Left renal cortex interstitium (tissue), 4 donors: ENCODE measurements at regions not wholly inside any gene's neighbourhood (a gene's known extent, or its start where the extent isn't known, plus 50 kb on each side); places are given as distances from the start of the nearest gene placed in this dataset.
"Not testable (repeated sequence)": the region's sequence is repeated elsewhere in the genome, so short reads cannot be mapped to it uniquely, and the experiment has no call there.

Experiments used
- DNase-seq, 4 donors: peaks; one replicate each; pipeline ENCODE4 v3.0.0-alpha.2; 2013; ENCODE audit warnings: low read depth in 4 of 4, low spot score in 2 of 4, missing footprints in 1 of 4

DNA sequence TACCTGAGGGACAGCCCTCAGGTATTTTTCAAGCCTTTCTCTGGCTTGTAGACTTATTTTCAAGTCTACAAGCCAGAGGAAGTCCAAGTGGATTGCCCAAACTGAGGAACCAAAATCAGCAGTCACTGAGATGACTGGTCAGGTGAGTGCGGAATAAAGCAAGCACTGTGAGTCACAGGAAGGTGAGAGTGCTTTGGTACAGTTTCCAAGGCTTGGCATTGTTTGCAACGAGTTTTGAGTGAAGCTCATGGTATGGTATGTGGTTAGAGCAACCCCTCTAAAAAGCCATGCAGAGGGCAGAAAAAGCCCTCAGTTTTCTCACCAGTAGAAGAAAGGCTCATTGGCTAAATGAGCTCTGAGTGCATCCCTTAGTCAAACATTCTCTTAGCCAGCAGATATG, 112.8 kb upstream of the EOLA2 start:
- no peak for DNase-seq

DNA sequence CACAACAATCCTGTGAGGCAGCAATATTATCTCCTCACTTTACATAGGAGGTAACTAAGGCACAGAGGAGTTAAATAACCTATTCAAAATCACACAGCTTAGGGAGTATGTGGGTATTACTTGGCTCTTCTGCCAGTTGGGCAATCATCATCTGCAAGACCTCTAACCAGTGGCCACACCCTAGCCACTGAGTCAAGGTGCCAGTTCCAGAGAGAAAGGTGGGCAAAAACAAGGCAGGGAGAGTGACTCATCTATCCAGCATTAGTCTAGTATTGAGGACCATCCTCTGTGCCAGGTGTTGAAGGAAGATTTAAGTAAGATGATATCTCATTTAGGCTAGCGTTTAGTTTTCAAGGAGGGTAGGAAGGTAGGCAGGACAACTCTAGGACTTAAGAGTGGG, 113.9 kb upstream of the EOLA2 start:
- no peak for DNase-seq

DNA sequence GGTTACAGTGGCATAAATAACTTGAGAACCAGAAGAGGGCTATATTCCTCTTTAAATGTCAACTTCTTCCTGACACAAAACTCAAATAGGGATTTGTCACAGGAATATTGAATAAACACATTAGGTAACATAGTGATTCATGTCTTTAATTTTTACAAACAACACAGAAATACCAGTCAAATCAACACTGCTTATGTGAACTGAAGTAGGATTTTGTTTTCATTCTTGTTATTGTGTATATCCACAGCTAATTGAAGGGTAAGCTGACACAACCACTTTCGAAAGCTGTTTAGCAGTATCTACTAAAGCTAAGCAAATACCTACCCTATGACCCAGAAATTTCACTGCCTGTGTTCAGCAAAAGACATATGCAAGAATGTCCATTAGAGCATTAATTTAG, 120.4 kb upstream of the EOLA2 start:
- DNase-seq, result no peak

DNA sequence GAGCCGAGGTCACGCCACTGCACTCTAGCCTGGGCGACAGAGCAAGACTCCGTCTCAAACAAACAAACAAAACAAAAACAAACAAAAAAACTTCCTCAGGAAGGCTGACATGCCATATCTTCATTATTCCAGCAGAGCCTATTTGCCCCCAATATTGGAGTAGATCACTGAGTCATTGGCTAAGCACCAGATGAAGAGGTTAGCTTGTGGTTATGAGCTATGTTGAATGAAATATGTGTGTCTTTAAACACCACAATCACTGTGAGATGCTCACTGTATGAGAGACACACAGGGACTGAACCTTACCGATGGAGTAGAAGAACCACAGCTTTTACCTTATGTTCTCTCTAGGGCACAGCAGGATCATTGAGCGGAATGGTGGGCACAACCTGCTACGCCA, 122.1 kb upstream of the EOLA2 start:
- no peak for DNase-seq

DNA sequence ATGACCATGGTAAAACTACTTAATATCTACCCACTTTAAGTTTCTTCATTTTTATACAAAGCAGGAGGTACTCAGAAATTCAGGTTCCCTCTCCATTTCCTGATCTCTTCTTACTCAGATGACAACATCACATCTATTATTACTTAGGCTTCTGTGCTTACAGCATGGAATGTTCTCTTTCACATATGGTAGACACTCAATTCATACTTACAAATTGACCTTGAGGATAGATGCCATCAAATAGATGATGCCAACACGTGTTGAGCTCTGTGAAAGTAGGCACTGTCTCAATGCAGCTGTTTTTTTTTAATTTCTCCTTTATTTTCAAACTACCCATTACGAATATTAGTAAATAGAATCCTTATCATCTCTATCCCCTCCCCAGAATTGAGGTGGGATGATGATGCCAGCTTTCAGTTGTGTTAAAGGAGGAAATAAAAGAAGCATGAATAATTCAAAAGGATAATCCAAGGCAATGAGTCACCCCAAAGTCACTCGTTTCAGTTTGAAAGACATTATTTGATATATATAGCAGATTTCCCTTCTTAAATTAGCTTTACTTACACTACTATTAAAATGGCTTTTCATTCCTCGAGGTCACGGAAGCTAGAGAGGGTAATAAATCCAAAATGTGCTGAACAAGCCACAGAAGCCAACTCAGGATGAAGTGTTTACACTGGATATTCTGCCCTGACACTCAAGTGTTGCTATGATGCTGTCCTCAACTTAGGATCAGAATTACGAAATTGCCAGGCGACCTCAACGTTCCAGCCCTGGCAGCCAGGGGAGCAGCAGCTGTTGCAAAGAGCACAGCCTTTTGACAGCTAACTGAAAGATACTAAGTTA, 124.2 kb upstream of the EOLA2 start:
- no peak for DNase-seq

DNA sequence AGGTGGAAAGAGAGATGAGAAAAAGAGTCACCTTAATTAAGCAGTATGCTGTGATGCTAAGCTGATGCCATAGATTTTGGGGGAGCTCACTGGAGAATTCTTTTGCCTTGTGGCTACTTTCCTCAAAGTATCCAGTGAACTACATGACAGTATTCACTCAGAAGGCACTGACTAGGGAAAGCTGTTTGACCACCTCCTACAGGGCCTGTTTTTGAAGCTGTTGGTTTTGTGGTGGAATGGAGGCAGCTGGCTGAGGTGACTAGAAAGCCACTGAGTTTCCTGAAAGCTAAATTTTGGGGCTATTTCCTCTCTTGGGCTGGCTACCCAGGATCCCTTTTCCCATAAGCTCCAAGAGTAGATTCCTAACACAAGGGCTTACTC, 124.8 kb upstream of the EOLA2 start:
- no peak for DNase-seq

DNA sequence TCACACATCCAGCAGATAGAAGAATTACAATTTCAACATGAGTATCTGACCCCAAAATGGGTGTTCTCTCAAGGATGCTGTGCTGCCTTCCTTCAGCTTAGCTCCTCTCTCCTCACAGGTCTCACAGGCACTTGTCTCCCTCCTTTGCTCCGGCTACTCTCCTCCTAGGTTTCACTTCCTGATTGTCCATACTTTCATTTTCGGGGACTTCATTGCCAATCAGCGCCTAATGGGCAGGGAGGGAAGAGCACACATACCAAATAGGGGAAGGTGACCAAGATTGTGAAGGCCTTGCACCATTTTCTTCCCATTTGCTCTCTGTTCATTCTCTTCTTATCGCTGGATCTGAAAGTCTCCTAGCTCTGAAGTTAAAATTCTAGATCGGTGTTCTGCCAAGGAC, 125.4 kb upstream of the EOLA2 start:
- no peak for DNase-seq

DNA sequence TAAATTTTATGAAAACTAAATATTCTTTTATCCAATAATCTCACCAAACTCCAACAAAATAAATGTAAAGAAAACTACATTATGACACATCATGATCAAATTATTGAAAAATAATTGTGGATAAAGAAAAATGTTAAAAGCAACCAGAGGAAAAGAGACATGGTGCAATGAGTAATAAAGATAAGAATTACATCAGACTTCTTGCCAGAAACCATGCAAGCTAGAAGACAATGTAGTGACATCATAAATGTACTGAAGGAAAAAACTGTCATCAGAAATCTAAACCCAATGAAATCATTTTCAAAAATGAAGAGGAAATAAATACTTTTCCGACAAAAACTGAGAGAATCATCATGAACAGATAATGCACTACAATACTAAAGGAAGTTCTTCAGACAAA, 135.9 kb upstream of the EOLA2 start:
- DNase-seq, result no peak

DNA sequence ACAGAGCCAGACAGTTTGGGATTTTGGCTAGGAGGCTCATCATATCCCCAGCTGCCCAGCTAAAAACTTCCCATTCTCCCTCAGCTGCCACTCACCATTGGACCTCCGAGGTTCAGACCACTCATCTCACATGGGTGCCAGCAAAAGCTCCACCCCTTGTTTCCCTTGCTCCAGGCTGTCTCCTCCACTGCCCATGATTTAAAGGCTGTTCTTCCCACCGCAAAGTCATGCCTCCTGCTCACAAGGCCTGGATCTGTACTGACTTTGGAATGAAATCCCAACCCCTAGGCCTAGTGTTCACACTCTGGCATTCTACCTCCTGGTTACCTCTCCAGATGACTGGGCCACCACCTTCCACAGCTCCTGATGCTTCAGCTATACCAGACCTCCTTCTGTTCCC, 142.2 kb upstream of the EOLA2 start:
- DNase-seq, result no peak

DNA sequence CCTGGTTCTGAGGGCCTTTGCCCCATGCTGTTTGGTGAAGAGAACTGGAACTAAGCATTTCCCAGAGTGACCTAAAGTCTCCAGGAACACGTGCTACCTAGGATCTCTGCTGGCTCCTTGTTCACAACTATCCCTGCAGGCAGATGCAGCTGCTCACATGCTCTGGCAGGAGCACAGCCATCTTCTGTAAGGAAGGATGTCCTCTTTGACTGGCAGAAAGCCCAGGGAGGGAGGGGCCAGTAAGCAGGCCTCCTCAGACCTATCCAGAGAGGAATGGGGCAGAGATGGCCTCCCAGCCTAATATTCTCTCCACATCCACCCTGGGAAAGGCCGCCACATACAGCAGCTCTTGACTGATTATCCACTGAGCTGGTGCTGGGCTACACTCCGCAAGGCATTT, 142.8 kb upstream of the EOLA2 start:
- no peak for DNase-seq

DNA sequence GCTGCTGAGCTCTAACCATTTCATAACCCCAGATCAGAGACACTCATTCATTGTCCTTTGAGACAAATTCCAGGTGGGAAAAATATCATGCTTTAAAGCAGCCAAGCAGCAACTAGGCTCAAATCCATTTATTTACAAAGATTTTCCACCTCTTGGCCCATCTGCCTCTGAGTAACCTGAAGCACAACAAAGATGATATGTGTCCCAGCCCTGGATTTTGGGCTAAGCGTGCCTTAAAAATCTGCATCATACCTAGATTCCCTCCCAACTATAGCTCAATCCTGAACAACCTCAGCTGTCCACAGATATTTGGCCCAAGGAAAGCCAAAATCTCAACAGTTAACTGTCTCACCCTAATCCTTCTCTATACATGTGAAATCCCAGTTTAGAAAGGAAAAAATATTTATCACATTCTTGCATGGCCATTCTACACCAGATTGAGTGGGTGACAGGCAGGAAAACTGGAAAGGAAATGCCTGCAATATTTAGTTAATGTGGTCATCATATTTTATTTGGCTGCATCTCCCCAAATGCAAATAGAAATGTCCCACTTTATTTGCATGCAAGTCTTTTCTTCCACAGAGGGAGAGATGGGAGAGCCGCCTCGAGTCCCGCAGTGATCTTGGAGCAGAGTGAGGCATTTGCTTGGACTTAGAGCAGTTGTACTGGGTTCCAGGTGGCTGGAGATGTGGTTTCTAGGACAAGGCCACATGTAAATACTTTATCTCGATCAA, 146.4 kb upstream of the EOLA2 start:
- peak in 2 of 4 donors; percentile 4 to 8 for DNase-seq

DNA sequence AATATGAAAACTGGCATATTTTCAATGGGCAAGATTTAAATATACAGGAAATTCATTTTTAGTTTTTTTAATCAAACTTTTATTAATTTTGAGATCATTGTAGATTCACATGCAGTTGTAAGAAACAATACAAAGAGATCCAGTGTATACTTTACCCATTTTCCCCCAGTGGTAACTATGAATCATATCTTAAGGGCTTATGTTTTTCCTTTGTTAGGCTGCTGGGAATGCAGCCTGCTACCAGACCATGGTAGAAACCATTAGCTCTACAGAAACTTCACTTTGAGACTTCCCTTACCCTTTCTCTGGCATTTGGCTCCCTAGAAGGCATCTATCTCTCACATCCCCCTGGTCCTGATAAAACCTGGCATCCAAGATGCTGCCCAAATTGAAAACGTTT, 147.6 kb upstream of the EOLA2 start:
- DNase-seq, result no peak

DNA sequence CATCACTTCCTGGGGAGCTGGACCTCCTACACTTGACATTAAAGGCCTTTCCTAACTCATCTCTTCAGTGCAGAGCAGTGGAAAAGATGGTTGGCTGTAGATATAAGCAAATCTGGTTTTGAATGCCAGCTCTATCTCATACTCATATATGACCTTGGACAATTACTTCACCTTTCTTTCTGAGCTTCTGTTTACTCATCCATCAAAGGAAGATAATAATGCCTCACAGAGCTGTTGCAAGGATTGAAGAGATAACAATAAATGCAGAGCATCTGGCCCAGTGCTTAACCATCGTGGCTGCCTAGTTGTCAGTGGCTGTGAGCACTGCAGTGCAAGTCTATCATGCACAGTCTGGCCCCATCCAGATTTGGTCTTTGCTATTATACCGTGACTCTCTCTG, 148.1 kb upstream of the EOLA2 start:
- no peak for DNase-seq

DNA sequence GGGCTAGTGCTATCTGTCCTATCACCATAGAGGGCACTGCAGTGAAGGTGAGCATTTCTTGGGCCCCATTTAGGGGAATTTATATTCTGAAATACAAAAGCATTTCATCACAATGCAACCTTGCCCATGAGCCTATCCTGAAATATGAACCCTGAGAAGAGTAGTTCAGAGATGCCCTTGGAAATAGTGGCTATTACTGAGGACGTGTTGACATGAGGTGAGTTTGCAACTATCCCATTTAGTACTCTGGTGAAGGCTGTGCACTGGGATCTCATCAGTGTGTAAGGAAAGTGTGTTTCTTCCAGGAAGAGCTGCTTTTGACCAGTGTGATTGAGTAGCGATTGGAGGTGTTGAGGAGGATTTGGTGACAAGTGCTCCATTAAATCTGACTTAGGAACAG, 149.3 kb upstream of the EOLA2 start:
- DNase-seq, result no peak

DNA sequence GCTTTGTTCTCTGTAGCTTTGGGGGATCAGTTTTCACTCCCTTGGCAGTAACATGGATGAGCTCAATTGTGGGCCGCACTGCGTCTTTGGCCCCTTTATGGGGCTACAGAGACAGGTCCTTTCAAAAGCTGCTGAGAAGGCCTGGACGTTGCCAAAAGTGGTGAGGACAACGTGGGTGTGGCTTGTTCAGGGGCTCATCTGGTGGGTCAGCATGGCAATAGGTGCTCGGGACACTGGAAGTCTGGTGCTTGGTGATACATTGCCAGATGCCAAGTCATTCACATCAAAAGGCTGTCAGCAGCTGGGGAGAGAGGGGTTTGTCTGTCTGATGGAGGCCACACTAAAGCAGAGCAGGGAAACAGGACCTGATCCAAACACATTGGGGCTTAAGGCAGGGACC, 149.8 kb upstream of the EOLA2 start:
- no peak for DNase-seq

DNA sequence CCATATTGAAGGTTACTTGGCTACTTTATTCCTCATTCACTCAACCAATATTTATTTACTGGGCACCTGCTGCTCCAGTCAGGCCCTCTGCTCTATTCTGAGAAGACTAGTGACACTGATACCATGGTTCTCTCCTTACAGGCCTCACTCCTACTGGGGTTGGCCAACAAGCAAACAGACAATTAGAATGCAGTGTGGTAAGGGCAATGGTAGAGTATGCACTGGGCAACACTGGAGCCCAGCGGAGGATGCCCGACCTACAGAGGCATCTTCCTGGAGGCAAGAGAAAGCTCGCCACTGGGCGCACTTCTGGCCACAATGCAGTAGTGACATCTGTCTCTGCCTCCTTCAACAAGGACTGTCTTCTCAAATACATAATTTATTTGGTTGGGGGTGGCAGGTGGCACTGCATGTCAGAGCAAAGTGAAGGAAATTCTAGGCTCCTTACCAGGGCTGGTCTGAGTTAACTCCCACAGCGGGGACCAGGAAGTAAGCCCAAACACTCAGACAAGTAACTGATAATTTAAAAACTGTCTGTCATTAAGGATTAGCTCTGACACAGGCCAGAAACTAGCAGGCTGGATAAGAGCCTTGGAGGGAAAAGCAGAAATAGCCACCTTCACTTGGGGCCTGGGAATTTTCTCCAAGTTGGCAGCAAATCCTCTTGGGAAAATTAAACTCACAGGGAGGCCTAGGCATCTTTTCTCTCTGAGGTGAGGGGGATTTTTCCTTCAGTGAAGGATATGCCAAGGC, 150.7 kb upstream of the EOLA2 start:
- no peak for DNase-seq

DNA sequence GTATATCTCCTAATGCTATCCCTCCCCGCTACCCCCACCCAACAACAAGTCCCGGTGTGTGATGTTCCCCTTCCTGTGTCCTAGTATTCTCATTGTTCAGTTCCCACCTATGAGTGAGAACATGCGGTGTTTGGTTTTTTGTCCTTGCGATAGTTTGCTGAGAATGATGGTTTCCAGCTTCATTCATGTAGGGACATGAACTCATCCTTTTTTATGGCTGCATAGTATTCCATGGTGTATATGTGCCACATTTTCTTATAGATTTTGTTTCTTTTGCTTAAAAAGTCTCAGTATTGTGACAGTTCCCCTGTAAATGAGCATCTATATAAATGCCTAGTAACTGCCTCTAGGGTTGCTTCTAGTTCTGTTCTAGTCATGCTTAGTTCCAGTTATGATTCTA, 153.0 kb upstream of the EOLA2 start:
- DNase-seq, result not testable (repeated sequence)

DNA sequence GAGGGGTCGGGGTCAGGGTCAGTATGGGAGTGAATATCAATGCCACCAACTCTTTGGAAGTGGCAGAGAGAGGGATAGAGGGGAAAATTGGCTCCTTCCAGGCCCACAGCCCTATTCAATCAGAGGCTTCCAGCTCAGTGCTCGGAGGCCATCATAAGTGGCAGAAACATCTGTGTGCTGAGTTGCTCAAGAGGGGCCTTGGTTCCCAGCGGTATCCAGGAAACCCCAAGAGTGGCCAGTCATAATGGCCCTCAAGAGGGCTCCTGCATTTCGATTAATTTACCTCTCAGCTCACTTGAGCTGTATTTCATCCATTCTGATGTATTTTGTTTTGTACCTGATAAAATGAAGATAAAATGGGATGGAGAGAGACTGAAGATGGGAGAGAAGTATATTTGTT, 154.3 kb upstream of the EOLA2 start:
- no peak for DNase-seq

DNA sequence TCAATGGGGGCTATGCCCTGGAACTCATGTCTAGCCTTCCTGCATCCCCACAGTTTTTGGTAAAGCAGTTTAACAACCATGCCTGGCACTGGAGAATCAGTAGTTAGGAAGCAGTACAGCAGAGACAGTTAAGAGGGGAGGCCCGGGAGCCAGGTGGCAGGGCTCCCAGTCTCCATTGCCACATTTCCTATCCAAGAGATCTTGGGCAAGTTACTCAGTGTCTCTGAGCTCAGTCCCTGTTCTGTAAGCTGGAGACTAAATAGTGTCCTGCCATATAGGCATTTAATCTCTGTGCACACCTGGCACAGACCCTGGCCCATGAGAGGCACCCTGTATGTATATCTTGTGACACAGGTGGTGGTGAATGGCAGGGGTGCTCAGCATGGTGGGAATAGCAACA, 156.1 kb upstream of the EOLA2 start:
- no peak for DNase-seq

DNA sequence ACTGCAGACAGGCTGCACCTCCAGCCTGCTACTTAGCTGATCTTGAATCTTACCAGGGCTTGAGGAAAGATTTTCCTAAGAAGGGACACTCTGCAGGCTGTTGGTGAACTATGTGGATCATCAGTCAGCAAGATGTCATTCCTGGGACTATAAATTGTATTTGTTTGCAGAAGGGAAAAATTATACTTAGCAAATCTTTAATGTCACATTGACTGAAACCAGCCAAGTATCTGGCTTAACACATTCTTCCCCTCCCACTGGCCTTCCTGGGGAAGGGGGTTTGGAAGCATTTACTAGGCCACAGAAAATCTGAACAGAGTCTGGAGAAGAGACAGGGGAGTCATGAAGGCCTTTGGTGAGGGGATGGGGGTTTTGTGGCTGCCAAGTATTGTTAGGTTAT, 156.7 kb upstream of the EOLA2 start:
- DNase-seq, result no peak

DNA sequence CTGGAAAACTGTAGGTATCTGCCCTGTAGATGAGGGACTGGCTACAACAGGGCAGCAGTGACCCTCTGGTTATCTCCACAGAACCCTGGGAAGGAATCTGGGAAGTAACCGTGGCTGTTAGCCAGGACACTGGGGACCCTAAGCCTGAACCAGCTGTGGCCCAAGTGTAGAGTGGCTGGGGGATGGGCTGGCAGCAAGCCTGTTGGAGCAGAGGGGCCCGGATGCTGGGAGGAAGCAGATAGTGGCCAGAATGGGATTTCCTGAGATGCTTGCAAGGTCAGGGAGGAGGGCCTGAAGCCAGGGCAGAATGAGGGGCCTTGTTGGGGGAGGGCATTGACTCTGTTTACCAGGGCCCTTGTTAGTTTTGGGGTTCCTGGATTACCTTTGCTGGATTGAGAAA, 161.0 kb upstream of the EOLA2 start:
- DNase-seq, result no peak

DNA sequence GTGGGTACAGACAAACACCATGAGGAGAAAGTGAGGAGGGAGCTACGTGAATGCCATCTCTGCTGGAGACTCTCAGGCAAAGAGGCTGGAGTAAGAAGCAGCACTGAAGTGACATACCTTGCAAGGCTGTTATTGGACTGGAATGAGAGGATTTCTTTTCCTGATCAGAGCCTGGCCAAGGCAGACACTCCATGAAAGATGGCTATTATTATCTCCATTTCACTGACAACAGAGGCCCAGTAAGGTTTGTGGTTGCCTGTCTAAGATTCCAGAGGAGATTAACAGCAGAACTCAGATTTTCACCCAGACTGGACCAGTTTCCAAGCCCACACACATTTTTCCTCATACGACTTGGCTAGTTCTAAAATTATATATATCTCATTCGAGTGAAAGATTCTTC, 162.0 kb upstream of the EOLA2 start:
- no peak for DNase-seq
